ENCODE measurements at regions not wholly inside any gene's neighbourhood (a gene's known extent, or its start where the extent isn't known, plus 50 kb on each side); places are given as distances from the start of the nearest gene placed in this dataset.

DNA sequence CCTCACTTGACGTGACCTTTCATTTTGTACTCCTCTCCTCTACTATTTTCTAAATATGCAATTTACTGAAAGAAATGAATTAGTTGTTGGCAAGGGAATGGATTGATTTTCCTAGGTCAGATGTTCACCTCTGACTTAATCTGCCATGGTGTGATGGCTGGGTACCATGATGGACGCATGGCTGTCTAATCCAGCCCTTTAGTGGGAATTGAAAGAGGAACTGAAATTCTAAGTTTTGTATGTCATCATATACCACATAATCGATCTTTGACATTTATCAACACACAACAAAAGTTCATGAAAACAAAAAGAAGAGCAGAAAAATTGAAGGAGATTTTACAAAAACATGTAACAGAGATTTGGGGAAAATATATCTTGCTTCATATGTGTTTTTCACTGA is 331.3 kb upstream of the SNX7 start:
- DNase-seq (ENCODE audit: low read depth in 2 of 2): no peak

DNA sequence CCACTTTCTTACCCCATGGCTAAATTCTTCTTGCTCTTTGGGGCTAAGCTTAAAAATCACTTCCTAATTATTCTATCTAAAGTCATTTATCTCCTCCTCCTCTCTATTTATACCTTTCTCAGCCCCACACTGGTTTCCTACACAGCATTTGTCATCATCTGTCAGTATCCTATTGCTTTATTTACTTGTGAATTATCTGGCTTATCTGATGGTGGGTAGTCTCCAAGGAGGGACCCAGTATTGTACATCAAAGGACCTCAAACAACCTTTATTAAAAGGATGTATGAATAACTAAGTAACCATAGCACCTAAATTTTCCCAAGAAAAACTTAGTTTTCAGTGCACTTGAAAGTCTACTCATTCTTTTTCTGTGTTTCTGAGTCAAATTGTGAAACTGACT is 332.7 kb upstream of the SNX7 start:
- DNase-seq (ENCODE audit: low read depth in 2 of 2): no peak

DNA sequence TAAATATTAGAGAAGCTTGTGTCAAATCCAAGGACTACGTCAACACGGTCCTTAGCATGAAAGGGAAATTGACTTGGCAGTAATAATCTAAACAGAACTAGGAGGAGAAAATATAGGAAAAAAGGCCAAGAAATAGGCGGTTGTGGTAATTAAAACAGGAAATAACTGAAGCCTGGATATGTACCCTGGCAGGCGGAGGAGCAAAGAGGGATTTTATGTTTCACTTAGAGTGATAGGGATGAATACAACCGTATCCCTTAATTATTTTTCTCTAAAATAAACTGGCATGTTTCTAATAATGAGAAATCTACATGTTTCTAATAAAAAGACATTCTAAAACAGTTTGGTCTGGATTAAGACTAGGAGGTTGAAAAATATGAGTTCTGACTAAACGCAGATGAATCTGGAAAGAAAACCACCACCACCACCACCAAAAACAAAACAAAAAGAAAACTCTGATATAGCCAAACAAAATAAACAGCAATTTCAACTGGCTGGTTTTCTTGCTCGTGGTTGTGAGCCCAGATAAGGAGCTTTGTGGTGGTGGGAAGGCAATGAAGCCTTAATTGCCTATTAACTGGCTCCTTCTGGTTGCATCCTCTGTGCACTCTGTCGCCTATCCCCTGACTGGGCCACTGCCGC is 334.2 kb upstream of the SNX7 start:
- no peak for DNase-seq (ENCODE audit: low read depth in 2 of 2)

DNA sequence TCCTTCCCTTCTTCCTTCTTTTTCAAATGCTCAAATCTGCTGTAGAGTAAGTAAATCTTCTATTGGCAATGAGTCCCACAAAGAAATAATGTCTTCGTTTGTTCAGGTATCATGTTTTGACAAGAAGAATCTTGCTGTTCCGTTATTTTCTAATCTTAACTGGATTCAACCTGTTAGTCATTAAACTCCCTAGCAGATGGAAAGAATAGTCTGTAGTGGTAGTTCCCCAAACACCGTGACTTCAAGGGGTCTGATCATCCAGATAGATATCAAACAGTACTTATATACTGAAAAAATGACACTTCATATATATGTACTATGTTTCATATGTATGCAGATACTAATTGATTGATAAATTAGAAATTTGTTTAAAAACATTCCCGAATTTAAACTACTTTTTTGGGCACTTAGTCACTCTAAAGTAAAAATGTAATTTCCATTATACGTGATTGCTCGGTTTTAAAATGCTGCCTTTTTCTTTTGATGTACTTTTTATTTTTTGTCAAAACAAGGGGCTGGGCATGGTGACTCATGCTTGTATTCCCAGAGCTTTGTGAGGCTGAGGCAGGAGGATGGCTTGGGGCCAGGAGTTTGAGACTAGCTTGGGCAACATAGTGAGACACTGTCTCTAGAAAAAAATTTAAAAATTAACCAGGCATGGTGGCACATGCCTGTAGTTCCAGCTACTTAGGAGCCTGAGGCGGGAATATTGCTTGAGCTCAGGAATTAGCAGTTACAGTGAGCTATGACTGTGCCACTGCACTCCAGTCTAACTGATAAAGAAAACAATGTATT is 335.7 kb upstream of the SNX7 start:
- no peak for DNase-seq (ENCODE audit: low read depth in 2 of 2)

DNA sequence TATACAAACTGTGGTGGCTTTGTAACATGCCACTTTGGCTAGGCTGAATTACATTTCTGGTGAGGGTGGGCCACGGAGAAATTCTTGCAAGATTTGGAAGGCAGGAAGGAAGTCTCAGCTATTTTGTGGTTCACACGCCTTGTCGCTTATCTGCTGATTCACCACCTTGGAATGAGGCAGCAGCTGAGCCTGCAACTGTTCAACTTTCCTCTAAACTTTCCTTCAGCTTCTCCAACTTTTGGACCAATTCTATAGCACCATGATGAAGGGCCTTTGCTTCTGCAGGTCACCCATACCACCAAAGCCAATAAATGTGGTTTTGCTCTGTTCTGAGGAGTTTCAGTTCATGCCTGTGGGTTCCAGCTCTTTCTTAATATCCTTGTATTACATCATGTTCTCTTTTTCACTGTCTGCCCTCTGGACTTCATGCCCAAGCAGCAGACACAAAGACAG is 337.6 kb upstream of the SNX7 start:
- DNase-seq (ENCODE audit: low read depth in 2 of 2): no peak

DNA sequence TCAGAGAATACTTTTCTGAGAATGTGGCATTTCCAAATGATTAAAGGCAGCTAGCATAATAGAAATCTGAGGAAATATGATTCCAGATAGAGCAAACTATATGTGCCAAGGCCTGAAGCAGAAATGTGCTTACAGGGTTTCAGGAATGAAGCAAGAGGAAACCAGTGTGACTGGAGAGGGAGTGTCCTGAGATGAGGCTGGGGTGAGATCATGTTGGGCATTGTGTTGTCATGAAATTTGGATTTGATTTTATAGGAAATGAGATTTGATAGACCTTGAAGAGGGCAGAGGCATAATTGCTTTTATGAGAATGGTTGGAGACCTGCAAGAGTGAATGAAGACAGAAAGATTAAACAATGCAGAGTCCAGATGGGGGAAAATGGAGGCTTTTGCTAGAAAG is 338.1 kb upstream of the SNX7 start:
- DNase-seq (ENCODE audit: low read depth in 2 of 2): no peak

DNA sequence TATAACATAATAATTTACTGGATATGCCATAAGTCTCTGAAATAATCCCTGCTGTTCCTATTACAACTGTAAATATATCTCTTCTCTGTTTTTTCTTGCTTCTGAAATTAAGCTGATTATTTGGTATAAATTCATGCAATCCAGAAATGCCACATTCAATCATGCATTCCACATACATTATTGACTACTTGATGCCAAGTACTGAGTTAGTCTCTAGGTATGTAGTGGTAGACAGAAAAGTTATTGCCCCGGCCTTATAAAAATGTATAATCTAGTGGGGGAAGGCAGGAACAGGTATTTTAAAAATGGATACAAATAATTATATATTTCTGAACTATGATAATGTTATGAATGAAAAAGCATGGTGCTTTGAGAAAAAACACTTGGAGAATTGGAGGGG is 338.6 kb upstream of the SNX7 start:
- no peak for DNase-seq (ENCODE audit: low read depth in 2 of 2)

DNA sequence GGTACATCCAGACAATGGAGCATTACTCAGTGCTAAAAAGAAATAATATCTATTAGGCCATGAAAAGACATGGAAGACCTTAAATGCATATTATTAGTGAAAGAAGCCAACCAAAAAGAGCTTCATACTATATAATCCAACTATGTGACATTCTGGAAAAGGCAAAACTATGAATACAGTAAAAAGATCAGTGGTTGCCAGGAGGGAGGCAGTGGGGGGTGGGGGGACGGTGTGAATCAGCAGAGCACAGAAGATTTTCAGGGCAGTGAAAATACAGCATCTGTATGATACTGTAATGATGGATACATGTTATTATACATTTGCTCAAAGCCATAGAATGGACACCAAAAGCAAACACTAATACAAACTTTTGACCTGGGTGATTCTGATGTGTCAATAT is 339.4 kb upstream of the SNX7 start:
- DNase-seq (ENCODE audit: low read depth in 2 of 2): no peak

DNA sequence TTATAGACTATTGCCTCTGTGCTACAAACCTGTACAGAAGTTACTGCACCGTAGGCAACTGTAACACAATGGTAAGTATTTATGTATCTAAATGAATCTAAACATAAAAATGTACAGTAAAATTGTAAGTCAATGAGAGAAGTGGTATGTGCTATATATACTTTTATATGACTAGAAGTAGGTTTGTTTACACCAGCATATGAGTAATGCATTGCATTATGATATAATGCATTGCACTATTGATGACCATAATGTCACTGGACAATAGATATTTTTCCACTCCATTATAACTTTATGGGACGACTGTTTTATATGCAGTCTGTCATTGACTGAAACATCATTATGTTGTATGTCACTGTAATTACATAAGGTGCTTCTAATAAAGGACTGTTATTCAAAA is 340.3 kb upstream of the SNX7 start:
- no peak for DNase-seq (ENCODE audit: low read depth in 2 of 2)

DNA sequence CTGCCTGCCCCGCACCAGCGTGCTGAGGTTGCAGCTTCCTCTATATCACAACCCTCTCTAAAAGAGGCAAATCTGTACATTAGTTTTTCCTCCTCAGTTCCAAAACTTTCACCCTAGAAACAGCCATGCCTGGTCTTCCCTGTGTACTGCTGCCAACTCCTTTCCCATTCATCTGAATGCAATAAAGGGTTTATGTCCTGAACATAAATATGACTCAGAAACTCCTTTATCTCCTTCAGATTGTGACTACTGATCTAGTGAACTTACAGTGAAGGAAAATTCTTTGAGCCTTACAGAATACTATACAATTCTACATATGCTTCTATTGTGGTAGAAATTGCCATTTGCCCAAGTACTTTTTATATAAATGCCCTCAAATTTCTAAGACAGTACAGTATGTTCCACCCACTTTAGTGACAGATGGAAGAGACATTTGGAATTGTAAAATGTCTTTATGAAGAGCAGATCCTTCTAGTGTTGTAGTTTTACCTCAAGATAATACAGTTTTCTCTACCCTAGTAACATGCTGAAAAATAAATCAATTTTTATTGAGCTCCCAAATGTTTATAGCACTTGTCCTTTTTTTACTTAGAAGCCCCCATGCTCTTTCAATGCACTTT is 345.1 kb upstream of the SNX7 start:
- no peak for DNase-seq (ENCODE audit: low read depth in 2 of 2)

DNA sequence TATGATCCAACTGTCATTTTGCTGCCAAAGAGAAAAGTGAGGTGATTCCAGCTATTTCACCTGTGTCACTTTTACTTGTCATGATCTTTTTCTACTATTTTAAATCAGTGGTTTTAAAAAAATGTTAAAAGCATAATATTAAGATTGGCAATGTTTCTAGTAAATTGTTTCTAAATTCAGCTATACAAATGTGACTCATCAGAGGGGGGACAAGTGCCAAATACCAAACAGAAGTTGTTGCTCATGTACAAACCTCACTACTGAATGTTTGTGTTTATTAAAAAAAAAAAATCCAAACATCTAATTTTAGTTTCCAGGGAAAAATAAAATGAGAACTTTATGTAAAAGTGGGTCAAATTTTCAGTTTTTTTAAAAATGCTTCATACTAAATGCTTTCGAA is 346.2 kb upstream of the SNX7 start:
- no peak for DNase-seq (ENCODE audit: low read depth in 2 of 2)

DNA sequence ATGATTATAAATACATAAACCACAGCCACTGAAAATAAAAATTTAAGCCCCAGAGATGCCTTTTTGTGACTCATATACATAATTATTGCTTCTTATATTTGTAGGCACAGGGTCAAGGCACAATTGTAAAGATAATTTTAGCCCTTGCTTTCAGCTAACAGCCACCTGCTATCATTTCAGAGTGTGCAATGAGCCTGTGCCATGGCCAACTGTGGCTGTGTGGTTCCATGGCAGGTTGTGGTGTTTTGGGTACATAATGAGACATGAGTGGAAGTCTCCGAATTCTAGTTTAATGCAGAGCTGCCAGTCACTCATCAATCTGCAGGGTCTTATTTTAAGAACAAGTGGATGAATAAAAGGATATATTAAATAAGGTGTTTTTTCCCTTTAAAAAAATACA is 346.9 kb upstream of the SNX7 start:
- no peak for DNase-seq (ENCODE audit: low read depth in 2 of 2)

DNA sequence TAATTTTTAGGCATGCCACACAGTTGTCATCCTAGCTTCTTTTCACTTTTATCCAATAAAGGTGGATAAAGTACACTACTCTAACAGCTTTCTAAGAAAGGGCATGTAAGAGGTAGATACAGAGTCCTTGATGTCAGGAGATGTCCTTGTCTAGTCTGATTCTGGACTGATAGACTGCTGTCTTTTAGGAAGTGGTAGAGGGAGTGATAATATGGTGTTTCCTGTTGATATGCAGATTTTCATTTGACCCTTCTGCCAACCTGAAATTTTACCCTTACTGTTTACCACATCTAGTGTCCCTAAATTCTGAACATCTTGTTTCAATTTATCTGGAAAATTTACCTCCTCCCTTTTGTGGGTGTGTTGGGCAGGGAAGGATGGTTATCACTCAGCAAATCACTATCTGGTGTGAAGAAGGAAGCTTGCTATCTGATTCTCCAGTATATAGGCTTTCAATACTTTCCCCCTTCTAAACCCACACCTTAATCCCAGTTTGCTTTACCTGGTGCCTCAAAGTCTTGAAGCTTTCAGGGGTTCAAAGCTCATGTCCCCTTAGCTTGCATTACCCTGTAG is 354.9 kb upstream of the SNX7 start:
- no peak for DNase-seq (ENCODE audit: low read depth in 2 of 2)

DNA sequence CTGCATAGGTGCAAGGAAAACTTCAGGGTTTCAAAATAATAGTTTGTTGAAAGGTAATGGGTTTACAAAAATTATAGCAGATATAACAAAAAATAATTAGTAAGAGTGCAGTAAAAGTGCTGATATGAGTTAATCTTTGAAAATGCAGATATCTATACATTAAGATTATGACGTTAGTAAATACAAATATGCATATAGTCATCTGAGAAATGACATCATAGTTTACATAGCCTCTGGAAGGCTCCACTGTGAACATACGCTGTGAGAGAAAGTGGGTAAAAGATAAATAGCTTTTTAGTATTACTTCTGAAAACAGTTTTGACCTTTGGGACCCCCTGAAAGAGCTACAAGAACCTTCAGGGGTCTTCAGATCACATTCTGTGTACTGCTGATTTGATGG is 356.2 kb upstream of the SNX7 start:
- DNase-seq (ENCODE audit: low read depth in 2 of 2): no peak

DNA sequence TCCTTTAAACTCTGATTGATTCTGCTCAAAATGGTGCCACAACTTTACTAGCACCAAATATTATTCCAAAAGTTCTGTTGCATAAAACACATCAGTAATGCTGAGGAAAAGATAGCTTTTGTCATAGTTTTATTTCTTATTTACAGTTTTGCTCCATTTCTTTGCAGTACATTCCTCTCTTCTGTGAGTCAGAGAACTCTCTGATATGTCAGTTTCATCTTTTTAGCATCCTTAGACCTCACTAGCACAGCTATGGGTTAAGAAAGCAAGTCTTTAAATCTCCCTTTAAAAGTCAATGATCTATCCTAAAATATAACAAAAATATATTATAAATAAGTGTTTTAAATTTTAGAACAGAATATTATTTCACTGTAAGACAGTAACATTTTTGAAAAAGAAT is 356.6 kb upstream of the SNX7 start:
- no peak for DNase-seq (ENCODE audit: low read depth in 2 of 2)

DNA sequence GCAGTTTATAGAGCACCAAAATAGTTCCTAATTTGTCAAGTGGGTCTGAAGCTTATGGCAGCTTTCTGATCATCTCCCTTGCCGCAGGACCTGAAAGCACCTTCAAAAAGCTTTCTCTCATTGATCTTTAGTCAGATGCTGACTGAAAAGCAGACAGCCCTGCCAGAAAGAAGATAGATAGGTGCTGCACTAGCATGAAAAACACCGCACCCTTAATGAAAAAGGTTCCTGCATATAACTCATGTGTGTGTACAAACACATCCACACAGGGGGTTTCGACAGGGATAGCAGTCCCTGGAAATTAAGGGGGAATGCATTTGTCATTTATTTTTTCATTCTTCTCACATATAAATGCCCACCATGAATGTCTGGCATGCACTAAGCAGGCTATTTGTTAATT is 361.7 kb upstream of the SNX7 start:
- no peak for DNase-seq (ENCODE audit: low read depth in 2 of 2)

DNA sequence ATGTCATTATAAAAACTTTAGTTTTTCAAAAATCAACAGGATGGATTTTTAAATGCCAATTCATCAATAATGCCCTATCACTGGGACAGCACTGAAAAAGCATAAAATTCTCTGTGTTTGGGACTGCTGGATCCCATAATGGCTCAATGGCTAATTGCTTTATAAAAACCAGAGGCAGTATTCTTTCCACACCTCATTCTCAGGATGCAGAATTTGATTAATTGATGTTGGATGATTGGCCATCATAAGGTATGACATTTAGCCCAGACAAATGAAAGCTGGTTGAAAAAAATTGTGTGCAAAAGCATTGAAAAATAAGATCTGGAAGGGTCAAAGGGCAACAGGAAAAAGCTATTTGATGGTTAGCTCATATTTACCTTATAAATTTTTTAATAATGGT is 362.2 kb upstream of the SNX7 start:
- no peak for DNase-seq (ENCODE audit: low read depth in 2 of 2)

DNA sequence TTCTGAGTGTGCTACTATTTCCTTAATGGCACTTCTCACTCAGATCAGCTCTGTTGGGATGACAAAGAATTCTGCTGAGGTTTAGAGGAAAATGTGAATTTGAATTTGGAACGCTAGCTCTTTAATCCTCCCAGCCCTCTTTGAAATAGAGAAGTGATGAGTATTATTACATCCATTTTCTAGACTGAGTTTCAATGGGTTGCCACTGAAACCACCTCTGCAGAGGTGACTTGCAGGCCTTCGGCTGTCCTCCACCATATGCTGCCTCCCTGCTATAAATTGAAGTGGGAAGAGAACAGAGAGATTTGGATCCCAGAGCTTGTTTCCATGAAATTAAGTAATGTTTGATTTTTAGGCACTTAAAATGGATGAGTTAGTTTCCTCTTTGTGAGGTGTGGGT is 363.2 kb upstream of the SNX7 start:
- DNase-seq (ENCODE audit: low read depth in 2 of 2): no peak

DNA sequence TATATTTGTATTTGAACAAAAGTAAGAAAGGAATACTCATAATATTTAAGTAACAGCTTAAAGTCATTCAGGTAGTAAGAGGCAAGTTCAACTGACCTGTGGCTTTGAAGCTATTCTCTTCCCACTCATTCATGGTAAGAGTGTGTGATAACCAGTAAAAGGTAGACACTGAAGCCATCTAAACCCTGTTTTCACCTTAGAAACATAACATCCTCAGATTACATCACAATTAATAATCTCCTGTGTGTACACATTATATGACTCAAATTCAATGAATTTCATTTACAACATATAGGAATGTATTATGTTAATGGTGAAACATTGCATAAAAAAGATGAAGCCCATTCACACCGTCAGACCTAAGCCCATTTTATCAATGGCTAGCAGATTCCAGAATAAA is 364.8 kb upstream of the SNX7 start:
- DNase-seq (ENCODE audit: low read depth in 2 of 2): no peak

DNA sequence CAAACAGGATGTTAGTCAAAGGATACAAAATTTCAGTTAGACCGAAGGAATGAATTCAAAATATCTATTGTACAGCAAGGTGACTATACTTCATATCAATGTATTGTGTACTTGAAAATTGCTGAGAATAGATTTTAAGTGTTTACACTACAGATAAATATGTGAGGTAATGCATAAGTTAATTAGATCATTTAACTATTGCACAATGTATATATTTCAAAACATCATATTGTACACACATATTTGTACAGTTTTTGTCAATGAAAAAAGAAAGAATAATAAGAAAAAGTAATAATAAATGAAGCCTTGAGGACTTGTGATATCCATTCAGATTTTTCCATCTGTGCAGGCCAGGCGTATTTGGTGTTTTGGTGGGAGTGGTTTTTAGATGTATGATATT is 367.4 kb upstream of the SNX7 start:
- DNase-seq (ENCODE audit: low read depth in 2 of 2): no peak

DNA sequence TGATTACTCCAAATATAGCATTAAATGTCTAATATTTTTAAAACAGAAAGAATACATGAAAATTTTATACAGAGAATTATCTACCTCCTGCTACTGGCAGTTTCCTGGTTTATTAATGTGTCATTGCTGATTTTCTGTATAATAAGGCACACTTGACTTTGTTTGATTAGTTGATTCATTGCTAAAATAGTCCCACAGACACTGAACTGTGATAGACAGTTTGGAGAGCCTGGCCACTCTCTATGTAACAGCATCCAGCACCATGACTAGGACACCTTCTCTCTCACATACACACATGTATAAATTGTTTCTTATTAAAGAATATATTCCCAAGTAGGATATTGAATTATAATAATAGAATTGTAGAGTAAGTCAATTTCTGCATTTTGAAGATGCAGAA is 368.5 kb upstream of the SNX7 start:
- no peak for DNase-seq (ENCODE audit: low read depth in 2 of 2)

DNA sequence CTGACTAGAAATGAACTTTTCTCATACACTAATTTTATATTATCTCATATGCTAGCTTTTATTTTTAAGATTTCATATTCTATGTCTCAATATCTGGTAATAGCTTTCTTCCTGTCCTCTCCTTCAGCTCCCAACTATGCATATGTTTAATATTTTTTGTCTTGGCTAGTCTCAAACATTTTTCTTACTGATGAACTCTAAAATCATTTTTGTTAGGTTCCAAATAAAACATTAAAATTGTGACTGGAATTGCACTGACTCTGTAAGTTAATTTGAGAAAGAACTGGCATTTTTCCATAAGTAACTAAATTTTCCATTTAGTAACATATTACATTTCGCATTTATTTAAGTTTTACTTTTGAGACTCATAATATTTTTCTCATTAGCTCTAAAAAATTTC is 368.5 kb upstream of the DPYD start:
- DNase-seq (ENCODE audit: low read depth in 2 of 2): no peak

DNA sequence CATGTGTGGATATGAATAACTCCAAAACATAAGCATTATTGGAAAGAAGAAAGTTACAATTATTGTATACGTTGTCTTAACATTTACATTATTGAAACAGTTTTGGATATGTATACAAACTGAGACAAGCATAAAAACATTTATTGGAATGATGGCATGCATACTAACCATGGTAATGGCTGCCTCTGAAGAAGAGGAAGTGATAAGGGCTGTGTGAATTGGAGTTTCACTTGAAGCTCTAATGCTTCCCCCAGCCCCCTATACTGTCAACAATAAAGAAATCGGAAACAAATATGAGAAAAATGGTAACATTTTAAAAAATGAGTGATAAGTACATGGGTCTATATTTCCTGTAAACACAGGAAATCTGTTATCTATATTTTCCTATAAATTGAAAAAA is 367.7 kb upstream of the DPYD start:
- DNase-seq (ENCODE audit: low read depth in 2 of 2): no peak
